GM21390 (cell line): ENCODE measurements at regions not wholly inside any gene's neighbourhood (a gene's known extent, or its start where the extent isn't known, plus 50 kb on each side); places are given as distances from the start of the nearest gene placed in this dataset.
"Not testable (repeated sequence)": the region's sequence is repeated elsewhere in the genome, so short reads cannot be mapped to it uniquely, and the experiment has no call there.

Experiments
- ATAC-seq: cut with Tn5 transposase; IDR thresholded peaks from one replicate; pipeline ENCODE4 v1.9.1; 2021; ENCODE audit not compliant: unreplicated experiment

- ATAC-seq = no peak
Observed at GRCh38 chr4:66750273-66750672, 795.0 kb downstream of the CENPC start.

GRCh38 chr4:66746918-66747317 lies 798.4 kb downstream of the CENPC start:
- not testable (repeated sequence) for ATAC-seq

- no peak for ATAC-seq
Observed at GRCh38 chr4:66741081-66741480, 804.2 kb downstream of the CENPC start.

- no peak for ATAC-seq
Observed at GRCh38 chr4:66736606-66737005, 808.7 kb downstream of the CENPC start.

- ATAC-seq = no peak
Observed at GRCh38 chr4:66728280-66728679, 817.0 kb downstream of the CENPC start.

GRCh38 chr4:66712301-66712921 lies 832.9 kb downstream of the CENPC start:
- not testable (repeated sequence) for ATAC-seq

GRCh38 chr4:66704243-66704642 lies 841.1 kb downstream of the CENPC start:
- no peak for ATAC-seq

- no peak for ATAC-seq
Observed at GRCh38 chr4:66694739-66695138, 850.6 kb downstream of the CENPC start.

- ATAC-seq = no peak
Observed at GRCh38 chr4:66693694-66694093, 851.6 kb downstream of the CENPC start.

GRCh38 chr4:66691101-66691500 lies 854.2 kb downstream of the CENPC start:
- no peak for ATAC-seq

GRCh38 chr4:66688674-66689073 lies 856.6 kb downstream of the CENPC start:
- ATAC-seq = no peak

GRCh38 chr4:66687459-66687858 lies 857.8 kb downstream of the CENPC start:
- no peak for ATAC-seq

- ATAC-seq = no peak
Observed at GRCh38 chr4:66681962-66682361, 863.3 kb downstream of the CENPC start.

GRCh38 chr4:66667249-66667648 lies 878.1 kb downstream of the CENPC start:
- no peak for ATAC-seq

- no peak for ATAC-seq
Observed at GRCh38 chr4:66662620-66663019, 882.7 kb downstream of the CENPC start.

- ATAC-seq = no peak
Observed at GRCh38 chr4:66658809-66659208, 886.5 kb downstream of the CENPC start.

GRCh38 chr4:66655505-66655904 lies 889.8 kb downstream of the CENPC start:
- no peak for ATAC-seq

- no peak for ATAC-seq
Observed at GRCh38 chr4:66653937-66654336, 891.4 kb downstream of the CENPC start.

- ATAC-seq = no peak
Observed at GRCh38 chr4:66649236-66649635, 896.1 kb downstream of the CENPC start.

GRCh38 chr4:66647926-66648325 lies 897.4 kb downstream of the CENPC start:
- ATAC-seq = no peak

GRCh38 chr4:66647476-66647875 lies 897.8 kb downstream of the CENPC start:
- no peak for ATAC-seq

GRCh38 chr4:66640233-66640990 lies 904.9 kb downstream of the CENPC start:
- no peak for ATAC-seq

- ATAC-seq = no peak
Observed at GRCh38 chr4:66639361-66639760, 905.9 kb downstream of the CENPC start.
